Right lobe of liver (tissue), 4 donors: ENCODE measurements at regions not wholly inside any gene's neighbourhood (a gene's known extent, or its start where the extent isn't known, plus 50 kb on each side); places are given as distances from the start of the nearest gene placed in this dataset.

Source experiments
- POLR2A ChIP-seq: fragments of 450-650 bp; IDR thresholded peaks from one replicate; pipeline ENCODE4 v1.6.1; 2017; ENCODE audit warnings: antibody characterized with exemption, mild to moderate bottlenecking
- TF ChIP-seq, protein P1 (sequence below), 4 donors: fragments of 200-600 bp in 3 of 4; fragments of 450-650 bp in 1 of 4; IDR thresholded peaks; one replicate each; pipeline versions ENCODE4 v1.5.1 to v1.8.0; 2016 to 2022; ENCODE audit warnings: antibody characterized with exemption in 4 of 4, mild to moderate bottlenecking in 2 of 4
- donor health status: DM: no; HTN: no; CAD: no.
- donor health status: DM: no; HTN: no; CAD: no.
- donor health status: DM: no; HTN: yes; CAD: no.

DNA sequence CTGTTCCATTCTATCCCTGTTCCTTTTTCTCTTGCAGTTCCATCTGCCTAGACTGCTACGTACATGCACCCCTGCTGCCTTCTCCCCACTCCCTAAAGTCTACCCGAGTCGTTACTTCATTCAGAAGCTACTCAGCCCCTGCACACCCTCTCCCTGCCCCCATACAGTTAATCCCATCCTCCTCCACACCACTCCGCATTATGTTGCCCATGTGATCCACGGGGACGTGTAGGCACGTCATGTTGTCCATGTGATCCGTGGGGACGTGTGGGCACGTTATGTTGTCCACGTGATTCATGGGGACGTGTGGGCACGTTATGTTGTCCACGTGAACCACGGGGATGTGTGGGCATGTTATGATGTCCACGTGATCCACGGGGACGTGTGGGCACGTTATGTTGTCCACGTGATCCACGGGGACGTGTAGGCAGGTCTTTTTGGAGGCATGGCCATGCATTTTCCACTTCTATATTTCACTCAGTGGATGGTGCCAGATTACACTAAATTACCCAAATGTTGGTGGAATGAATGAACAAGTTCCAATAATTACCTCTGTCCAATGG lies 299.5 kb downstream of the DCDC2C start:
- TF ChIP-seq, protein P1, sequence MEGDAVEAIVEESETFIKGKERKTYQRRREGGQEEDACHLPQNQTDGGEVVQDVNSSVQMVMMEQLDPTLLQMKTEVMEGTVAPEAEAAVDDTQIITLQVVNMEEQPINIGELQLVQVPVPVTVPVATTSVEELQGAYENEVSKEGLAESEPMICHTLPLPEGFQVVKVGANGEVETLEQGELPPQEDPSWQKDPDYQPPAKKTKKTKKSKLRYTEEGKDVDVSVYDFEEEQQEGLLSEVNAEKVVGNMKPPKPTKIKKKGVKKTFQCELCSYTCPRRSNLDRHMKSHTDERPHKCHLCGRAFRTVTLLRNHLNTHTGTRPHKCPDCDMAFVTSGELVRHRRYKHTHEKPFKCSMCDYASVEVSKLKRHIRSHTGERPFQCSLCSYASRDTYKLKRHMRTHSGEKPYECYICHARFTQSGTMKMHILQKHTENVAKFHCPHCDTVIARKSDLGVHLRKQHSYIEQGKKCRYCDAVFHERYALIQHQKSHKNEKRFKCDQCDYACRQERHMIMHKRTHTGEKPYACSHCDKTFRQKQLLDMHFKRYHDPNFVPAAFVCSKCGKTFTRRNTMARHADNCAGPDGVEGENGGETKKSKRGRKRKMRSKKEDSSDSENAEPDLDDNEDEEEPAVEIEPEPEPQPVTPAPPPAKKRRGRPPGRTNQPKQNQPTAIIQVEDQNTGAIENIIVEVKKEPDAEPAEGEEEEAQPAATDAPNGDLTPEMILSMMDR (IDR thresholded peaks at IDR 0.05), result no peak
- TF ChIP-seq POLR2A, result no peak
